Breast epithelium (tissue), 3 donors: ENCODE measurements at regions not wholly inside any gene's neighbourhood (a gene's known extent, or its start where the extent isn't known, plus 50 kb on each side); places are given as distances from the start of the nearest gene placed in this dataset.

Experiments
- CTCF ChIP-seq, 3 donors: fragments of 450-650 bp; IDR thresholded peaks; one replicate each; pipeline ENCODE4 v1.5.1; 2016 to 2017; ENCODE audit warnings: antibody characterized with exemption in 3 of 3, mild to moderate bottlenecking in 3 of 3, moderate library complexity in 3 of 3
- POLR2A ChIP-seq: fragments of 450-650 bp; IDR thresholded peaks from one replicate; pipeline ENCODE4 v1.6.1; 2016; ENCODE audit warnings: antibody characterized with exemption, mild to moderate bottlenecking, moderate library complexity

GRCh38 chr5:15222156-15222555 is 277.8 kb upstream of the FBXL7 start:
- no peak for TF ChIP-seq POLR2A
- no peak for TF ChIP-seq CTCF (IDR thresholded peaks at IDR 0.05)
